ENCODE measurements at regions not wholly inside any gene's neighbourhood (a gene's known extent, or its start where the extent isn't known, plus 50 kb on each side); places are given as distances from the start of the nearest gene placed in this dataset.
"Not testable (repeated sequence)": the region's sequence is repeated elsewhere in the genome, so short reads cannot be mapped to it uniquely, and the experiment has no call there.

DNA sequence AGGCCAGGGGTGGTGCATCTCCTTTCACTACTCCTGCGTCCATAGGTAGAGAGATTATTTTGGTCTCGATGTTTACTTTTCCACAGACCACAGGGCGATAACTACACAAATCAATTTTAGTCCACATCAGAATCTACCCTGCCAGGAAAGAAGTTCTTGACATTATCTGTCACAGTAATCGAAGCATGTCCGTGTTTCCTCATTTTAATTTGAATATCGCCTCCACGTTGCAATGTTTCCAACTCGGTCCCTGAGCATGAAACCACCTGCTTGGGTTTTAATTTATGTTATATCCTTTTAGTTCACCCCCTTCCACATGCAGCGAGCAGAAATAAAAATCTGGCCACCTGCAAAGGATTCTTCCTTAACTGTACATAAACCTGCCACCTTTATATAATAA, 100.1 kb upstream of the ATXN3L start:
- DNase-seq, result no peak

- DNase-seq, result no peak
These were observed 99.4 kb upstream of the ATXN3L start for GRCh38 chrX:13419276-13419675.

- DNase-seq, result no peak
These were observed 98.6 kb upstream of the ATXN3L start for GRCh38 chrX:13418126-13419097.

- no peak for DNase-seq
These were observed 95.7 kb upstream of the ATXN3L start for GRCh38 chrX:13415509-13415908.

DNA sequence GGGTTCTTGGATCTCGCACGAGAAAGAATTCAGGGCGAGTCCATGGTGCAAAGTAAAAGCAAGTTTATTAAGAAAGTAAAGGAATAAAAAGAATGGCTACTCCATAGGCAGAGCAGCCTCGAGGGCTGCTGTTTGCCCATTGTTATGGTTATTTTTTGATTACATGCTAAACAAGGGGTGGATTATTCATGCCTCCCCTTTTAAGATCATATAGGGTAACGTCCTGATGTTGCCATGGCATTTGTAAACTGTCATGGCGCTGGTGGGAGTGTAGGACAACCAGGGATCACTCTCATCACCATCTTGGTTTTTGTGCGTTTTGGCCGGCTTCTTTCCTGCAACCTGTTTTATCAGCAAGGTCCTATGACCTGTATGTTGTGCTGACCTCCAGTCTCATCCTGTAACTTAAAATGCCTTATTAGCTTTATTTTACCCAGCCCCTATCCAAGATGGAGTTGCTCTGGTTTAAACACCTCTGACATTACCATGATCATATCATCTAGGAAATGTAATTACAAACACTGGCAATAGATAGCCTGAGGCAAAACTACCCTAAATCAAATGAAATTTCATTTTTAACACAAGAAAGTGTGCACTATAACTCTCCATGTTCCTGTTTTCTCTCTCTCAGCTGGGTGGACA, 94.3 kb upstream of the ATXN3L start:
- DNase-seq, result no peak

GRCh38 chrX:13412208-13412600, 92.4 kb upstream of the ATXN3L start:
- DNase-seq, result no peak

GRCh38 chrX:13411496-13412207, 91.8 kb upstream of the ATXN3L start:
- DNase-seq, result no peak

DNA sequence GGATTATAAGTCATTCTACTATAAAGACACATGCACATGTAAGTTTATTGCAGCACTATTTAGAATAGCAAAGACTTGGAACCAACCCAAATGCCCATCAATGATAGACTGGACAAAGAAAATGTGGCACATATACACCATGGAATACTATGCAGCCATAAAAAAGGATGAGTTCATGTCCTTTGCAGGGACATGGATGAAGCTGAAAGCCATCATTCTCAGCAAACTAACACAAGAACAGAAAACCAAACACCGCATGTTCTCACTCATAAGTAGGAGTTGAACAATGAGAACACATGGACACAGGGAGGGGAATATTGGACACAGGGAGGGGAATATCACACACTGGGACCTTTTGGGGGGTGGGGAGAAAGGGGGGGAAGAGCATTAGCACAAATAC, 88.7 kb upstream of the ATXN3L start:
- DNase-seq, result not testable (repeated sequence)

GRCh38 chrX:13404777-13405176, 84.9 kb upstream of the ATXN3L start:
- not testable (repeated sequence) for DNase-seq

DNA sequence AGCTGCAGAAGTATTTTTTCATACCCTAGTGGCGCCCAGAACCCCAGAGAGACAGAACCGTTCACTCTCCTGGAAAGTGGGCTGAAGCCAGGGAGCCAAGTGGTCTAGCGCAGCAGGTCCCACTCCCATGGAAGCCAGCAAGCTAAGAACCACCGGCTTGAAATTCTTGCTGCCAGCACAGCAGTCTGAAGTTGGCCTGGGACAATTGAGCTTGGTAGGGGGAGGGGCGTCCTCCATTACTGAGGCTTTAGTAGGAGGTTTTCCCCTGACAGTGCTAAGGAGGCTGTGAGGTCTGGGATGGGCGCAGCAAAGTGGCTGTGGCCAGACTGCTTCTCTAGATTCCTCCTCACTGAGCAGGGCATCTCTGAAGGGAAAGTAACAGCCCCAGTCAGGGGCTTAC, 84.5 kb upstream of the ATXN3L start:
- no peak for DNase-seq

DNA sequence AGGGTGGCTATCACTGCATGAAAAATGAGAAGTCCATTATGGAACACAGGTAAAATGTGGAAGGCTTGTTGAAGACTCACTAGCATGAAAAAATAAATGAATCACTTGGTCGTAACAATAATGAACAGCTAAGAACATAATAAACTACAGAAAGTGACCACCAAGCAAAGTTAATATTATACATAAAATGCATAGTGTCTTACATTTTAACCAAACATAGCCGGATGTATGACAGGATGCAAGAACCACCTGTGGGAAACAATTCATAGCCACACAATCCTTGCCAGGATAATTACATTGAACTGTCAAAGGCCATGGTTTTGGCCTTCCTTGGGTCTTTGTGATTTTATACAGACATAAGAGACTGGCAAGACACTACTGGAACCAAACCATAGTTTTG, 81.9 kb upstream of the ATXN3L start:
- no peak for DNase-seq

- DNase-seq, result no peak
These were observed 79.0 kb upstream of the ATXN3L start for GRCh38 chrX:13398839-13399238.

DNA sequence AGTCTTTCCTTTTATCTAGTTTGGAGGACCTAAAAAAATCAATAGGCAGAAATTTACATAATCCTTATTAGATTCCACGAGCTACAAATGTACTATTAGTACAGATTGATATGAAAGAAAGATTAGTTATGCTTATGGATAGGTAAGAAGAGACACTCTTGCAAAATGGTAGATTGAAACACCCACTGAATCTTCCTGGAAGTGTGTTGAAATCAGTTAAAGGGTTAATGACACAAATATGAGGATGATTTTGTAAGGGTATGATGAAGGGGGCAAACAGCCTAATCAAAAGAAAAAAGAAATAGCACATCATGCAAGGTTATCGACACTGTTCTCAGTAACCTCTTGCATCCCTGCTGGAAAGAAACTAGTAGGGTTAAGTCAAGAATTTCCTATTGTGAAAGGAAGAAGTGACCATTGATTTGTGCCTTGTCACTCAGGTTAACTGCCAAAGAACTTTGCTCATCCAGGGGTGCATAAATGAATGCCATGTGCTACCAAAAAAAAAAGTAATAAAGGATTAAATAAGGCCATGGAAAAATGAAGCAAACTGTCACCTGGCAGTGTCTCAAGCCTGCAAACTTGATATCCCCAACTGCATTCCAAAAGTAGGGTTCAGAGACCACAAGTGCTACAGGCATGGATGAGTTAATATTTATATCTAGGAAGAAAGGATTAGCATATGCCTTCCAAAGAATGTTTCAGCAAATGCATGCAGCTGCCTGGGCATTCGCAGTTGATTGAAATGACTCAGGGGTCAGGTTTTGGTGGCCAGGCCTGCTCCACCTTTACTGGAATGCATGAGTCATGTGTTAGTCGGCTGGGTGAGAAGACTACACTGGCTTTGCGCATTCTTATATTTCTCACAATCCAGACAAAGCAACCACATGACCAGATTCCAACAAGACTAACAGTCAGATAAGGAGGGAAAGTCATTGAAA, 78.3 kb upstream of the ATXN3L start:
- DNase-seq, result no peak

GRCh38 chrX:13396924-13397323, 77.1 kb upstream of the ATXN3L start:
- DNase-seq, result no peak

- no peak for DNase-seq
These were observed 69.6 kb upstream of the ATXN3L start for GRCh38 chrX:13389501-13389900.

- peak; percentile 57 to 78 (median 74) for DNase-seq
These were observed 68.0 kb upstream of the ATXN3L start for GRCh38 chrX:13387666-13388494.

- no peak for DNase-seq
These were observed 66.8 kb upstream of the ATXN3L start for GRCh38 chrX:13386636-13387035.

- DNase-seq, result no peak
These were observed 66.2 kb upstream of the ATXN3L start for GRCh38 chrX:13386092-13386491.

DNA sequence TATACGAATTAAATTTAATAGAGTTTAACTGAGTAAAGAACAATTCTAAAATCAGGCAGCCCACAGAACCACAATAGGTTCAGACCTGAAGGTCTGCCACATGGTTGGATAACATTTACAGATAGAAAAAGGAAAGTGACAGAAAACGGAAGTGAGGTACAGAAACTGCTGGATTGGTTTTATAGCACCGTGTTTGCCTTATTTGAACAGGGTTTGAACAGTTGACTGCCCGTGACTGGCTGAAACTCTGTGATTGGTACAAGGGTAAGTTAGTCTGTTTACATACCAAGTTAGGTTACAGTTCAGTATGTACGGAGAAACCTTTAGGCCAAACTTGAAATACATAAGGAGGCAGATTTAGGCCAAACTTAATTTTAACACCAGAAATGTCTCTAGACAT, 64.1 kb upstream of the ATXN3L start:
- no peak for DNase-seq

- no peak for DNase-seq
These were observed 61.7 kb upstream of the ATXN3L start for GRCh38 chrX:13381514-13381913.

DNA sequence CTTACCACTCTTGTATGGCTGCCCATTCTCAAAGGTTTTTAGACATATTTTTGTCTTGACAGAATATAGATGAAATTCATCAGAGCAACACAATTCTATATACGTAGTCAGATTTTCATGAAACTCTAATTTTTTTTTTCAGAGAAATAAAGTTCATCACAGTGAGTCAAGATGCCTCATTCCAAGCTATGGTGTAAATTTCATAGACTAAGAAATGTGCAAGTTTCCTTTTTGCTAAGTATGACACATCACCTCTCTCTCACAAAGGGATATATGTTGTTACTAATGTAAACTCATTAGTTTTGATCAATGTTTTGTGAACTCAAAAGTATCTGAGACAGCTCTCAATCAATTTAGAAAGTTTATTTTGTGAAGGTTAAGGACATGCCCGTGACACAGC, 60.4 kb upstream of the ATXN3L start:
- peak in 2 of 3 donors; percentile 40 to 65 for DNase-seq

Measured in suppressor macrophage treated with lipopolysaccharide for 1 hour (primary cell).